IMR-90 (cell line): ENCODE measurements at regions not wholly inside any gene's neighbourhood (a gene's known extent, or its start where the extent isn't known, plus 50 kb on each side); places are given as distances from the start of the nearest gene placed in this dataset.

Experiments used
- BHLHE40 ChIP-seq: fragments of 150-350 bp; IDR thresholded peaks from 2 replicates; pipeline ENCODE4 v1.6.1; 2016; ENCODE audit warnings: mild to moderate bottlenecking, low read depth, low read length
- CTCF ChIP-seq: conservative IDR thresholded peaks from 2 replicates; pipeline ENCODE4 v1.5.1; 2012; ENCODE audit warnings: mild to moderate bottlenecking, low read depth, low read length, improper control_type of control experiment
- ELK1 ChIP-seq: fragments of 150-350 bp; IDR thresholded peaks from 2 replicates; pipeline ENCODE4 v1.6.1; 2016; ENCODE audit warnings: low read depth, mild to moderate bottlenecking, low read length, moderate library complexity, borderline replicate concordance
- FOS ChIP-seq: fragments of 150-350 bp; IDR thresholded peaks from 2 replicates; pipeline ENCODE4 v1.6.1; 2016; ENCODE audit warnings: low read depth, low read length
- MAFK ChIP-seq: IDR thresholded peaks from 2 replicates; pipeline ENCODE4 v1.6.1; 2012; ENCODE audit warnings: low read depth, low read length, improper control_type of control experiment
- NFE2L2 ChIP-seq: fragments of 150-350 bp; IDR thresholded peaks from 2 replicates; pipeline ENCODE4 v1.6.1; 2016; ENCODE audit warnings: low read depth, mild to moderate bottlenecking, low read length
- POLR2A ChIP-seq: IDR thresholded peaks from 2 replicates; pipeline ENCODE4 v1.6.1; 2012; ENCODE audit warnings: mild to moderate bottlenecking, low read depth, low read length
- RAD21 ChIP-seq: IDR thresholded peaks from 2 replicates; pipeline ENCODE4 v1.6.1; 2012; ENCODE audit warnings: low read length, improper control_type of control experiment
- RCOR1 ChIP-seq: IDR thresholded peaks from 2 replicates; pipeline ENCODE4 v1.6.1; 2012; ENCODE audit warnings: mild to moderate bottlenecking, low read length, improper control_type of control experiment; ENCODE audit not compliant: insufficient replicate concordance
- RFX5 ChIP-seq: IDR thresholded peaks from 2 replicates; pipeline ENCODE4 v1.8.0; 2012; ENCODE audit warnings: low read depth, mild to moderate bottlenecking, low read length, moderate library complexity
- SMC3 ChIP-seq: fragments of 150-350 bp; IDR thresholded peaks from 2 replicates; pipeline ENCODE4 v1.6.1; 2016; ENCODE audit warnings: low read depth, mild to moderate bottlenecking, antibody characterized with exemption, low read length, moderate library complexity

GRCh38 chr10:78609976-78610375 is 458.8 kb upstream of the ZMIZ1 start:
- no peak for TF ChIP-seq CTCF
- no peak for TF ChIP-seq FOS
- no peak for TF ChIP-seq POLR2A
- no peak for TF ChIP-seq NFE2L2
- TF ChIP-seq SMC3, result no peak
- TF ChIP-seq RFX5, result no peak
- no peak for TF ChIP-seq RCOR1
- no peak for TF ChIP-seq BHLHE40
- TF ChIP-seq RAD21, result no peak
- no peak for TF ChIP-seq ELK1
- TF ChIP-seq MAFK, result no peak
